ENCODE measurements at regions not wholly inside any gene's neighbourhood (a gene's known extent, or its start where the extent isn't known, plus 50 kb on each side); places are given as distances from the start of the nearest gene placed in this dataset.

GRCh38 chr3:177822681-177823096 lies 625.4 kb upstream of the TBL1XR1 start:
- ChIA-PET POLR2A (interaction anchor here (0.6 kb wide), 1 partner anchor 776 kb away, joined by 3 read pairs; no protein-coding TSS in a partner anchor), CTCF (no interaction called here)

- CTCF ChIA-PET = no interaction called here
Measured at GRCh38 chr3:177823701-177824189, 626.5 kb upstream of the TBL1XR1 start.

GRCh38 chr3:177824190-177824786 lies 627.0 kb upstream of the TBL1XR1 start:
- POLR2A ChIA-PET = no interaction called here

More at GRCh38 chr3:177823701-177824189, 626.5 kb upstream of the TBL1XR1 start:
- POLR2A ChIA-PET = no interaction called here

GRCh38 chr3:177824841-177825240 lies 627.6 kb upstream of the TBL1XR1 start:
- POLR2A ChIA-PET = no interaction called here

More at GRCh38 chr3:177824190-177824786, 627.0 kb upstream of the TBL1XR1 start:
- CTCF ChIA-PET = no interaction called here

GRCh38 chr3:177826253-177826652 lies 629.0 kb upstream of the TBL1XR1 start:
- ChIA-PET POLR2A (no interaction called here), CTCF (no interaction called here)

More at GRCh38 chr3:177824841-177825240, 627.6 kb upstream of the TBL1XR1 start:
- CTCF ChIA-PET = no interaction called here

GRCh38 chr3:177827511-177828207 lies 630.4 kb upstream of the TBL1XR1 start:
- ChIA-PET POLR2A (no interaction called here), CTCF (no interaction called here)

GRCh38 chr3:177828208-177828565 lies 630.9 kb upstream of the TBL1XR1 start:
- ChIA-PET POLR2A (no interaction called here), CTCF (no interaction called here)

- ChIA-PET CTCF (no interaction called here), POLR2A (no interaction called here)
Measured at GRCh38 chr3:177830411-177830849, 633.1 kb upstream of the TBL1XR1 start.

GRCh38 chr3:177831361-177831760 lies 634.1 kb upstream of the TBL1XR1 start:
- ChIA-PET POLR2A (no interaction called here), CTCF (no interaction called here)

GRCh38 chr3:177832880-177833279 lies 635.6 kb upstream of the TBL1XR1 start:
- ChIA-PET CTCF (no interaction called here), POLR2A (no interaction called here)

- ChIA-PET CTCF (no interaction called here), POLR2A (no interaction called here)
Measured at GRCh38 chr3:177833332-177833731, 636.0 kb upstream of the TBL1XR1 start.

- ChIA-PET POLR2A (no interaction called here), CTCF (no interaction called here)
Measured at GRCh38 chr3:177835008-177835407, 637.7 kb upstream of the TBL1XR1 start.

- ChIA-PET CTCF (no interaction called here), POLR2A (no interaction called here)
Measured at GRCh38 chr3:177835917-177836316, 638.6 kb upstream of the TBL1XR1 start.

- CTCF ChIA-PET = no interaction called here
- POLR2A ChIA-PET = no interaction called here
Measured at GRCh38 chr3:177836671-177837070, 639.4 kb upstream of the TBL1XR1 start.

- ChIA-PET POLR2A (no interaction called here), CTCF (no interaction called here)
Measured at GRCh38 chr3:177837951-177838655, 640.8 kb upstream of the TBL1XR1 start.

GRCh38 chr3:177838766-177839350 lies 641.6 kb upstream of the TBL1XR1 start:
- ChIA-PET POLR2A (no interaction called here), CTCF (no interaction called here)

GRCh38 chr3:177842302-177842701 lies 645.0 kb upstream of the TBL1XR1 start:
- ChIA-PET POLR2A (no interaction called here), CTCF (no interaction called here)

GRCh38 chr3:177842743-177843734 lies 645.8 kb upstream of the TBL1XR1 start:
- POLR2A ChIA-PET = interaction anchor here (0.8 kb wide), 1 partner anchor 416 kb away, joined by 3 read pairs; no protein-coding TSS in a partner anchor
- CTCF ChIA-PET = no interaction called here

GRCh38 chr3:177852001-177852807 lies 654.9 kb upstream of the TBL1XR1 start:
- POLR2A ChIA-PET = no interaction called here
- CTCF ChIA-PET = no interaction called here
